Middle frontal gyrus (tissue), 1 donor: ENCODE measurements at regions not wholly inside any gene's neighbourhood (a gene's known extent, or its start where the extent isn't known, plus 50 kb on each side); places are given as distances from the start of the nearest gene placed in this dataset.
"Not testable (repeated sequence)": the region's sequence is repeated elsewhere in the genome, so short reads cannot be mapped to it uniquely, and the experiment has no call there.

ENCODE experiments used
- DNase-seq: peaks from one replicate; pipeline ENCODE4 v3.0.0-alpha.2; 2015; ENCODE audit warnings: low spot score; ENCODE audit errors: extremely low spot score

DNA sequence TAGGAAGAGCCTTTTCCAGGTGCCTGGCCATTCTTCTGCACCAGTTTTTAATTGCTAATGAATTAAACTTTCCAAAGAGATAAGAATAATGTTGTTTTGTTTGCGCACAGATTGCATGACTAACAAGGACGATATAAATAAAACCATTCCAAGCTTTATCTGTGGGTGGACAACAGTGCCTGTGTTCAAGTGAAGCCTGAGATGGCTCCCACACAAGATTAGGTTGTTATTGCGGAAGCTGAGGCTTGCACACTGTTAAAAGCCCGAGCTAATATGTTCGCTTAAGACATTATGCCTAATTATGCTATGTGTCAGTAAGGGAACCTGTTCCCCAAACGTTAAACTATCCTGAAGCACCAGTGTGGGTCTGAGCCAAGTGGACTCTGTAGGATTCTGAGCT, 58.5 kb upstream of the NBPF11 start:
- DNase-seq: not testable (repeated sequence)

DNA sequence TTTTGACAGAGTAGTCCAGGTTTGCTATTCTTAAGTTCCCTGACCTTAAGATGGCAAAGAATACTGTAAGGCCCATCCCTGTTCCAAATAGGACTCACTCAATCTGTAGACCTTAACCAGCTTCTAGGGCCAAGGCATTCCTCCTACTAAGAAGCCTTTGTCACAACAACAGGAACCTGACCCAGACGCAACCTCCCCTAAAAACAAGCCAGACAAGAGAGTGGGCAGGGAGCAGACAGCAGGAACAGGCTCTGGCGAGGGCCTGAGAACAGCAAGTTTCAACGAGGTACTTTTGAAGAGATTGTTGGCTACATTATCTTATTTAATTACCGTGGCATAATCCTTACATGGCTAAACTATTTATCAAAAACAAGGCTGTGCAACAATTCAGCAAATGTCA, 58.1 kb upstream of the NBPF11 start:
- not testable (repeated sequence) for DNase-seq

DNA sequence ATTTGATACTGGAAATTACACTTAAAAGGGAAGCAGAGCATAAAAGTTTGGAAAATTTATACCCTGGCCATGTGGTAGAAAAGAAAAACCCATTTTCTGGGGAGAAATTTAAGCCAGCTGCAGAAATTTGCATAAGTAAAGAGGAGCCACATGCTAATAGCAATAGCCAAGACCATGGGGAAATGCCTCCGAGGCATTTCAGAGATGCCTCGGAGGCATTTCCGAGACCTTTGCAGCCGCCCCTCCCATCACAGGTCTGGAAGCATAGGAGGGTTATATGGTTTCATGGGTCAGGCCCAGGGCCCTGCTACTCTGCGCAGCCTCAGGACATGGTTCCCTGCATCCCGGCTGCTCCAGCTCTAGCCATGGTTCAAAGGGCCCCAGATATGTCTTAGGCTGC, 49.9 kb upstream of the NBPF11 start:
- DNase-seq: not testable (repeated sequence)
